HG02938 (cell line): ENCODE measurements at regions not wholly inside any gene's neighbourhood (a gene's known extent, or its start where the extent isn't known, plus 50 kb on each side); places are given as distances from the start of the nearest gene placed in this dataset.

ENCODE experiments used
- ATAC-seq: cut with Tn5 transposase; IDR thresholded peaks from one replicate; pipeline ENCODE4 v1.9.1; 2021; ENCODE audit warnings: mild to moderate bottlenecking, moderate library complexity; ENCODE audit not compliant: unreplicated experiment

DNA sequence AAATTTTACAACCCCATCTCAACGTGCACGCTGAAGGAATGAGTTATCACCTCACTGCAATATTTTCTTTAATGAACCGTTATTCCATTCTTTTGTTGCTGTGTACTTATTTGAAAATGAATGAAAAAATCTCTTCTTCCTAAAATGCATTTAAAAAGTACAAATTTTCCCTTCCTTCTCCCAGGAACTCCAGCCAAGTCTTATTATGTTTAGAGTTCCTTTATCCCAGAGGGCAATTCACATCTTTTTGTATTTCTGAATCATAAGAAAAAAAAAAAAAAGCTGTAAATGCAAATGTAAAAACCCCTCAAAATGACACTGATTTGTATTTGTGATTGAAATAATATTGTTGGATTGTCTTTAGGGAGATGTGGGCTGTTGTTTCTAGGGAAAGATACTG is 2194.3 kb upstream of the CELF4 start:
- ATAC-seq = no peak

DNA sequence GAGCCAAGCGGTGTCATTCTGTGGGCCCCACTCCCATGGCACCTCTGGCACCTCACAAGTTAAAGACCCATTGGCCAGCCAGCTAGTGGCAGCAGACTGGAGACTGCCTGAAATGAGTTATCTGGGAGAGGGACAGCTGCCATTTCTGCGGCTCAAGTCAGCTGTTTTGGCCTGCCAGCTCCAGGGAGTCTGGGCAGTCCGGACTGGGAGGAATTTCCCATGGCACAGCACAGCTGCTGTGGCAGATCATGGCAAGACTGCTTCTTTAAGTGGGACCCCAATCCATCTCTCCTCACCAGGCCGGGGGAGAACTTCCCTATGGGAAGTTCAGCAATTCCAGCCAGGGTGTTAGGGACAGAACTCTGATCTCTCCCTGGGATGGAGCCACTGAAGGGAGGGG is 2187.6 kb upstream of the CELF4 start:
- ATAC-seq = no peak

DNA sequence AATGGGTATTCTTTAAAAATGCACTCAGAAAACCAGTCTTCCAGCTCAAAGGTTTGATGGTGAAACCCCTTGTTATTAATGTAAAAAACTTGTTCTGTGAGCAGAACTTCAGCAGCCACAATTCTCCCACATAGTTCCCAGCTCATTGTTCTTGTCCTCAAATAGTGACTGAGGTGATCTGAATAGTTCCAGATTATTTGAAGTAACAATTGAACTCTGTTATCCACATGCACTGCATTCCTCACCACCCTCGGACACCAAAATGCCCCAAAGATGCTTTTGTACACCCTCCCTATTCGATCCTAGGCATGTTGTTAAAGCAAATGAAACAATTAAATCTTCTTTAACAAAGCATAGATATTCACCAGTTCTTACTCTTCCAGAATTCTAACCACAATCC is 2186.8 kb upstream of the CELF4 start:
- ATAC-seq = no peak

DNA sequence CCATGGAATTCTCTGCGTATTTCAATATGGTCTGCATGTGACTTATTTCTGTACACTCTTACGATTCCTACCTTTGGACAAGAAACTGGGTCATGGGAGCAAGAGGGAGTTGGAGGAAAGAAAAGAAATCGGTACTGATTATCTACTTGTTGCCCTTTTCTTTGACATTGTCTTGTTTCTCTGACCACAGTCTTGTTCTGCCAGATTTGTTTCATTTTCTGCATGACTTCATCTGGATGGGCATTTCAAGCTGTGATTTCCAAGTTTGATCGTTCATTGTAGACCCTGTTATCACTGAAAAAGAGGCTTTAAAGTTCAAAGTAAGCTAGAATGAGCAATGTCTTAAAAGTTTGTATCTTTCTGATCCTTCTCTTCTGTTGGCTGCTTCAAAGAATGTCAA is 2186.3 kb upstream of the CELF4 start:
- ATAC-seq = no peak

DNA sequence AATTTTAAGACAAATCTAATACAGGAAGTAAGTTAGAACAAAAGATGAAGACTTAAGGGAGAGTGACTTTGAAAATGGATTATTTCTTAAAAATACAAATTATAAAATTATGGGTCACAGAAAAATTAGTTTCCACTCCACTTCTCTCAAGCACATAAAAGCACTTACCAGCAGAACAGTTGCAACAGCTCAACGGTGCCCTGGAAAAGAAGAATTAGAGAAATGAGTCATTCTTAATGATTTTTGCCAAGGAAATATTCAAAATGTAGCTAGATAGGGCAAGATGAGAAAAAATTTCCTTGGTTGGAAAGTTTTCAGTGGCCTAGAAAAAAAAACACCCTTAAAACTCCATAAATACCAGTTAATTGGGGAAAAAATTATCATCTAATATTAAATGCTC is 2185.6 kb upstream of the CELF4 start:
- ATAC-seq = no peak

DNA sequence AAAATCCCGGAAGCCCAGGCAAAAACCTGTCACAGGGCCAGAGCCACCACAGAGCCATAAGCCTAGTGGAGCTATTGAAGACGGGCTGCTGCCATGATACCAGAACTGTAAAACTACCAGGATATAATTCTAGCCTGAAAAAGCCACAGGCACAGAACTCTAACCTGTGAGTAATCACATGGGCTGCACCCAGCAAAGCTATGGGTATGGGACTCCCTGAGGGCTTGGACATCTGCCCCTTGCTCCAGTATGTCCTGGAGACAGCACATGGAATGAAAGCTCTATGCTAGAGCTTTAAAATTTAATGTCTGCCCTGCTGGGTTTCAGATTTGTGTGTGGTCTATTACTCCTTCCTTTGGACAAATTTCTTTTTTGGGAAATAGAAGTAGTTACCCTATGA is 2183.6 kb upstream of the CELF4 start:
- no peak for ATAC-seq

DNA sequence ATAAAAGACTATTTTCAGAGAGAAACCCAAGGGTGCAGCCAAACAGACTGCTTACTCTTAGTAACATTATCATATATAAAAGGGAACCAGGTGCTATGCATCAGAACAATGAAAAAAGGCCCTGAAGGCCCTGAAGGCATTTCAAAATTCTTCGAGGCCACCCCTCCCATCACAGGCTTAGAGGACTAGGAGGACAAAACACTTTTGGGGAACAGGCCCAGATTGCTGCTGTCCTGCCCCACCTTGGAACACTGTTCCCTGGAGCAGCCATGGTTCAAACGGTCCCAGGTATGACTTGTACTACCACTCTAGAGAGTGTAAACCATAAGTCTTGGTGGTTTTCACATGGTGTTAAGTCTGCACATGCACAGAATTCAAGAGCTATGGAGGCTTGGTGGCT is 2183.1 kb upstream of the CELF4 start:
- no peak for ATAC-seq

DNA sequence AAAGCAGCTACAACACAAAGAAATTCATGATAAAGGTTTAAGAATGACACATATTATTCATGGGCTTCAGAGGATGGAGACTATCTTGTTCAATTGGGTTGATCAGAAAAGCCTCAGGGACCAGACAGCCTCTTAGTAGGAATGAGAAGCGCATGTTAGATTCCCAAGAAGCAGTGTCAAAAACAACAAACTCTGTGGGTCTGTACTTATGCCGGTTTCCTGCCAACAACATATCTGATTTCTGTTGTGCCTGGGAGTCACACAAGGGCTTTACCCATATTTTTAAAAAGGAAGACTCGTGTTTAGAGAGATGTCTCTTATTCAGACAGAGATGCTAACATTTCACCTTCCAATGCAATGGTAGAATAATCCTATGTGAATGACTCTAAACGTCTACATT is 2180.6 kb upstream of the CELF4 start:
- ATAC-seq = no peak

DNA sequence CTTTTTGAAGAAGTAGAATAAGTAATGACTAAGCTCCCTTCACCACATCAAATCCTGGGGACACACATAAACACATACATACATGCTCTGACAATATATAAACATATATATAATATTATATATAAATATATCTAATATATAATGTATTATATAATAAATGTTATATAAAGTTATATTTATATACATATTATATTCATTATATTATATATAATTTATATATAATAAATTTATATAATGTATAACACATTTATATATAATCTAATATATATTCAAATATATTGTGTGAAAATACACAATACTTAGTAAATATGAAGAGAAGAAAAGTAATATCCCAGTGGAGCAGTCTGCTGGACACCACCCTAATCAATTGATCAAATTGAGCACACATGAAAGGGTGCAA is 2177.9 kb upstream of the CELF4 start:
- no peak for ATAC-seq

DNA sequence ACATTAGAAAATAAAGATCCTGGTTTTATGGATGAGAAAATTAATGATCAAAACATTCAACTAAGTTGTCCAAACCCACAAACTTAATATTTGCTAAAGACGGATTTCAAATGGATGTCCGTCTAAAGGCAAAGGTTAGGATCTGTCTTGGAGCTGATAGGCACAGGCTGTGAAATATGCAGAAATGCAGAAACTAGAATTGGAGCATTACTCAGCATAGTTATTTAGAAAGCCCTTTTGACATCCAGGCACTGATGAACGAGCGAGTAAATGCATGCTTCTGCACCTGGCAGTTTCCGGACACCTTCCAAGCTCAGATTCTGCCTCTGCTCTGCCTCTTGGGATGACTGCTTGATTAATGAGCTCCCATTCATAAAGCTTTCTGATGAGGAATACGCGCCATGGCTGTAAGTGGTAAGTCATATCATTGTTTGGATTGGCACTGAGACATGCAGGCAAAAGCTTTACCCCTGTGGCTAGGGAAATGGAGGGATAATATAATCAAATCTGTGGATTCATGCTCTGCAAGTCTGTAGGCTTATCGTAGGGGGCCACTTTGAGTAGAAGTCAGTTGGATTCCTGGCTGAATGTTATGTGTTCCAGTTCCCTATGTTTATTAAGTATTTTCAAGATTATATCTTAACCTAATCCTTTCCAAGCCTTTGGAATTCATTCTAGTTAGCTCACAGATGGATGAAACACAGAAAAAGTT is 2176.3 kb upstream of the CELF4 start:
- no peak for ATAC-seq

DNA sequence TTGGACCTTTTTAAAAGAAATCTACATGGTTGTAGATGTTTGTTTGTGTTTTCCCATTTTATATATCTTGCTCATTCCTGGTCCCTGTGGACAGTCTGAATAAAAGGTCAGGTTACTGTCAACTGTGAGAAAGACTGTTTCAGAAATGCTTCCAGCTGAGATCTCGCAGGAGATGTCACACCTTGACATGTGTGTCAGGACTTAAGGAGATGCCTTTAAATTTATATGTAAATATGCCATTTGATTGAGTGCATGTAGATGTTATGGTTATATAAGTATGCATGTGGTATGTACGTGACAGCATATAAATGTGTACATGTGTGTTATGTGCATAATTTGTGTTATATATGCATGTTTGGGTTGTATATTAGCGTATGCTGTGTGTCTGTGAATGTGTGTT is 2172.3 kb upstream of the CELF4 start:
- no peak for ATAC-seq

DNA sequence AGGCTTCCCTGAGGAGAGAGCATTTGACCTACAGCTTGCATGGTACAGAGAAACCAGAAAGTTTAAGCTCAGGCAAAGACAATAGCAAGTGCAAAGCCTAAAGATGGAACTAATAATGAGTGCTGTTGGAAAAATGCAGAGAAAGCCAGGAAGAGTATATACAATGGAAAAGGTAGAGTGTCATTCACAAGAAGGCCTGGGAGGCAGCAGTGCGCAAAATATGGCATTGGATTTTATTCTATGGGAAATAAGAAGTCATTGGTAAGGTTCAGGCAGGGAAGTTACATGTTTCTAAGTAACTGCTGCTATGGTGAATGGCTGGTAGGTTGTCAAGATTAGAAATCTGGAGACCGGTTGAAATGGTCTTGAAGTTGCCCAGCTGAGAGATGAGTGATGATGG is 2167.3 kb upstream of the CELF4 start:
- no peak for ATAC-seq

DNA sequence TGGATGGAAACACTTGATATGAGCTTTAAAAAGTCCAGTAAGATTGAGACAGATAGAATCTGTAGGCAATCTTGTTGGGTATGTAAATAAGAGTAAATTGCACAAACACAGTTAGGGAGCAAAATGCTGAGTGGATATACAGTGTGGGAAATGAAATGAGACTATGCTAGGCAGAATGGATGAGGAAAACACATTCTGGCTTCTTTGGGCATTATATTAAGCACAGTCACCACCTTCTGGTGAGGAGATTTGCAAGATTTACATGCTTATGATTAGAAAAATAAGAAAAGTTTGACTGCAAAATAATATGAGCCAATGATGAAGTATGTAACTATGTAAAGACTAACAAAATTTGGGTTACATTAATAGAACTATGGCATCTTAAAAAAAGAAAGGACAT is 2165.0 kb upstream of the CELF4 start:
- ATAC-seq = no peak

DNA sequence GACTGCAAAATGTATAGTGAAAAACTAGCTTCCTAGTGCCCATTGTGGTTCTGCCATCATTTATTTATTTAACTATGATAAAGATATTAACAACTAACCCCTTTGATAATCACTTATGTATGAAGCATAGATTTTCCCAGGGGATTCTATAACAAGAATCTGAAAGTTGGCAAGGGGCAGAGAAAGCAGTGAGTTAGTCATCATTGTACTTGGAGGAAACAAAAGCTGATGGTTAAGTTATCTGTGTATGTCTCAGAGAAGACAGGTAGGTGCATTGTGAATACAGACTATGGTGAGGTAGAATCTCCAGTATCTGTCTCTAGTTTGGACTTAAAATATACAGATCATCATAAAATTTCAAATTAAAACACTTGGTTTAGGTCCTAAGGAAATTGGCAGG is 2159.1 kb upstream of the CELF4 start:
- ATAC-seq = no peak

DNA sequence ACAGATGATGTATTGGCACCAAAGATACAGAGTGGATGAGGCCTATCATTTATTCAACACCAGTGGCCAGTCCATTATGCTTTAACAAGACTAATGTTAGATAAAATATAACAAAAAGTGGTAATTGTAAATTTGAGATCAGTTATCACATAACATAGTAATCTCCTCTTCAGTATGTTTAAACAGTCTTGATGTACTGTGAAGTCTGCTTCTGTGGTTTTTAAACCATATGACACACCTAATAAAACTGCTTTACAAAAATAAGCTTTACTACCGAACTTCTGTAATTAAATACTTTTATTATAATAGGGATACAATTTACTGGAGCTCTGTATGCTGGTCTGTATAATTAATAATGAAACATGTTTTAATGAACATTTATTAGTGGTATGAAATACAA is 2156.1 kb upstream of the CELF4 start:
- ATAC-seq = no peak

DNA sequence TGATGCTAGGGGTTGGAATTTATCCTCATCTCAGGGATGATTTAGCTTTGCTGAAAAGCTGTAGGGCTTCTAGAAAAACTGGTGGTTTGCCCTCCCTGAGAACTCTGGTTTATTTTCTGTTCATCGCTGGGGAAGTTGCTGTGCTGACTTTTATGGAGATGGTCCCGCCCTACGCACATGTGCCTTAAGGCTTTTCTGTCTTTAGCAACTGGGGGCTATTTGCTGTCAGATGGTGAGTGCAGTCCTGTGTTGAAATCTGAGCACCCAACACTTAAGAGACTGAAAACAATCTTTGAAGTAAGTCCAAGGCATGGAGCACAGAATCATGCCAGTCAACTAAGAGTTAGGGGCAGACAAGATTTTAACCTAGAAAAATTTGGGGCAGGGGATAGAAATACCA is 2148.4 kb upstream of the CELF4 start:
- no peak for ATAC-seq

DNA sequence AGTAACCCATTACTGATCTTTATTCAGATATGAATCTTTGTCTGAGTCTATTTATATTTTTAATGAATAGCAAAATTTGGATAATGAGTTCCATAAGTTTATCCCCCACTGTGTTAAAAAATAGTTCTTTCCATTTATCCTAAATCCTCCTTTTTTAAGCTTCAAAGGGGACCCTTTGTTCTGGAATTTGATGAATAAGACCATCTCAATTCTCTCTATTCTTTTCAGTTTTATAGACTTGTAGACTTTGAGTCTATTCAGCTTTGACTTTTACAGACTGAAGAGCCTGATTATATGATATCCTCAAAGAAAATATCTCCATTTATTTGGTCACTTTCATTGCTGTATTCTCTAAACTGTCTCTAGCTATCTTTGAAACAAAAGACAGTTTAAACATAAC is 2146.1 kb upstream of the CELF4 start:
- no peak for ATAC-seq

DNA sequence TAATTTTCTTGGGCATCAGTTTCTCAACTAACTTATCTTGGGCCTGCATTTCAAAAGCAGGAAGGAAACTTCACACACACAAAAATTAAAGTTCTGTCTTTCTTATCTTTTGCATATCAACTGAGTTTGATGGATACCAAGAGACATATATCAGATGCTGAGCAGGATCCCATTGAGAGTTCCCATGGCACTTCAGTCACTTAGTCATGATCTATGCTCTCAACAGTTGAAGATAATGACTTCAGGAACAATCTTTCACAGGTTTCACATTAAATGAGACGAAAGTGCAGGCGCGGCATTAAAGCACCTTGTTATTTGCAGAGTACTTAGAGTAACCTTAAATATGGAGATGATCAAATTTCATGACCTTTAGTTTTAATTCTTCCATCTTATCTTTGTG is 2139.8 kb upstream of the CELF4 start:
- ATAC-seq = no peak

DNA sequence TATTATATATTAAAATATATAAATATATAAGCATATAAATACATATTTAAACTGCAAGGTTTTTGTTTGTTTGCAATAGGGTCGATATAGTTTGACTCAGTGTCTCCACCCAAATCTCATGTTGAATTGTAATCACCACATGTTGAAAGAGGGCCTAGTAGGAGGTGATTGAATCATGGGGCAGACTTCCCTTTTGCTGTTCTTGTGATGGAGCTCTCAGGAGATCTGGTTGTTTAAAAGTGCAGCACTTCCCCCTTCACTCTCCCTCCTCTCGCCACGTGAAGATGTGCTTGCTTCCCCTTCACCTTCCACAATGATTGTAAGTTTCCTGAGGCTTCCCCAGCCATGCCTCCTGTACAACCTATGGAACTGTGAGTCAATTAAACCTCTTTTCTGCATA is 2137.3 kb upstream of the CELF4 start:
- no peak for ATAC-seq

DNA sequence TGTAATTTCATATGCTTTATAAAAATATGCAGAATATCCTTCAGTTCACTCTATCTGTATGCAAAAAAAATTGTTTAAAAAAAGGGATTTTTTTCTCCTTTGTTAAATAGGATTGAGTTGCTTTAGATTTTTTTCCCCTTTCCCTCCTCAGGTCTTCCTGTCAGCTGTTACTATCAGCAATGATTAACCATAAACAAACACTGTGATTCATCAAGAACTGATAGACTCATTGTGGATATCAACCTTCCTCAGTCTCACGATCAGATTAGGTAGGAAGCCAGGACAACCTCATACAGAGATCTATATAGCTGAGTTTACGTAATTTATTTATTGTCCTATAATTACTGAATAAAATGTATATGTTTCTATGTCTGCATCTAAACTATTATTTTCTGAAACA is 2136.2 kb upstream of the CELF4 start:
- no peak for ATAC-seq

DNA sequence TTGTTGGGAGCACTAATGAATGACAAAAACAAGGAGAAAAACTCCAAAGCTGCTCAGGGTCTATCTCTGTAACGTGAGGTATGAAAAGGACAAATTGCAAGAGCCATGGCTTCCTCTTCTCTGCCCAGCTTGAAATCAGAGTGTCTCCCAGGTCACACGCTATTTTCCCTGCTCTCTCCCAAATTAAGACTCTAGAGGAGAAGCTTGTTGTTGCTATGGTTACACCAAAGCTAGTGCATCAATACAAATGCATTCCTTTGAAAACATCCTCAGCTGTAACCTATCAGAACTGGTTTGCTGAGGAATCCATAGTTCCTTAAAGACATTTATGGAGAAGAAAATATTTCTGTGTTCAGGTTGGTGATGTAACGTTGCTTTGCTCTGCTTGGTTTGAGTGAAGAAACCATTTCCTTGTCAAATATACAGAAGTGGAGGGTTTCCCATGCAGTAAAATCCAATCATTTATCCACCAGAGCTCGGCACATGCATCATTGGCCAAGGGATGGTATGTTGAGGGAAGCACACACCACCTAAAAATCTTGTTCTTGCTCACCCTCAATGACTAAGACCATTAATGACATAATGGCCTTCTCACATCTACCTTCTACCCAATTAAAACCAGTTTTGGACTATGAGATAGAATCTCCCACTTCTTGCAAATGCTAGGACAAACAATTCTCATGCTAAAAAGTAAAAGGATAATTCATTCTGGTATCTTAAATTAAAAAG is 2135.6 kb upstream of the CELF4 start:
- ATAC-seq = no peak

DNA sequence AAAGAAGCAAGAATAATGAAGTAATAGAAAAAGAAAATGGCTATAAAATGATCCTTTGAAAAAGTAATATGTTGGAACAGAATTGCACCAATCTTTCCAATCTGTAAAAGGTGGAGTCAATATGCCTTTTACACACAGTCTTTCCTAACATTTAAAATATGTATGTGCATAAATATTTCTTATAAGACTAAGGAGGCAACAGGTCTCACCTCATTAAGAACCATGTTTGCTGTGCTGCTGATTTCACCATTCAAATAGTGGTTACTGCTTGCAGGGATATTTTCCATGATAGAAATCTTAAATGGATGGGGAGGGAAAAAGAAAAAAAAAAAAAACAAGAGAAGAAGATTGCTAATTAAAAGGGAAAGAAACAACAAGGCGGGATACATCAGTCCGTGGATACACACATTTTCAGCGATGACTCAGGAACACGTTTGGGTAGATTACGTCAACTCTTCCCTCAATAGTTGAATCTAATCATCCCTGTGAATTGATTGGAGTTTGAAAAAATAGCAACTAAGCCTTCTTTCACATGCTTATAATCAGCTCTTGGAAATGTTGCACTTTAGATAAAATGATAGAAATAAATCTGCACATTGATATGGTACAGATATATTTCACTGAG is 2133.9 kb upstream of the CELF4 start:
- no peak for ATAC-seq
